ENCODE measurements at regions not wholly inside any gene's neighbourhood (a gene's known extent, or its start where the extent isn't known, plus 50 kb on each side); places are given as distances from the start of the nearest gene placed in this dataset.
A peak's percentile ranks its signal among the peaks of the same experiment; 100 is the strongest.

- DNase-seq: no peak
Measured at GRCh38 chr2:167489325-167489724, 601.0 kb downstream of the XIRP2 start.

GRCh38 chr2:167487728-167488127 is 599.4 kb downstream of the XIRP2 start:
- peak; percentile 57 to 75 for DNase-seq

GRCh38 chr2:167484875-167485274 is 596.6 kb downstream of the XIRP2 start:
- no peak for DNase-seq

- no peak for DNase-seq
Measured at GRCh38 chr2:167480986-167481309, 592.7 kb downstream of the XIRP2 start.

- DNase-seq: no peak
Measured at GRCh38 chr2:167480232-167480985, 592.1 kb downstream of the XIRP2 start.

GRCh38 chr2:167478196-167478595 is 589.9 kb downstream of the XIRP2 start:
- no peak for DNase-seq

- no peak for DNase-seq
Measured at GRCh38 chr2:167475791-167476190, 587.5 kb downstream of the XIRP2 start.

GRCh38 chr2:167471734-167472133 is 583.5 kb downstream of the XIRP2 start:
- no peak for DNase-seq

- DNase-seq: no peak
Measured at GRCh38 chr2:167471332-167471731, 583.1 kb downstream of the XIRP2 start.

- DNase-seq: no peak
Measured at GRCh38 chr2:167462379-167462778, 574.1 kb downstream of the XIRP2 start.

- no peak for DNase-seq
Measured at GRCh38 chr2:167454036-167454435, 565.8 kb downstream of the XIRP2 start.

- DNase-seq: no peak
Measured at GRCh38 chr2:167451496-167452289, 563.4 kb downstream of the XIRP2 start.

- DNase-seq: no peak
Measured at GRCh38 chr2:167450364-167450763, 562.1 kb downstream of the XIRP2 start.

- DNase-seq: no peak
Measured at GRCh38 chr2:167440382-167440781, 552.1 kb downstream of the XIRP2 start.

- DNase-seq: no peak
Measured at GRCh38 chr2:167438206-167438605, 549.9 kb downstream of the XIRP2 start.

- DNase-seq: no peak
Measured at GRCh38 chr2:167431949-167432348, 543.7 kb downstream of the XIRP2 start.

- DNase-seq: no peak
Measured at GRCh38 chr2:167430447-167430846, 542.2 kb downstream of the XIRP2 start.

- DNase-seq: no peak
Measured at GRCh38 chr2:167424803-167425755, 536.8 kb downstream of the XIRP2 start.

- DNase-seq: no peak
Measured at GRCh38 chr2:167424221-167424620, 535.9 kb downstream of the XIRP2 start.

- DNase-seq: no peak
Measured at GRCh38 chr2:167423731-167424130, 535.5 kb downstream of the XIRP2 start.

- no peak for DNase-seq
Measured at GRCh38 chr2:167420211-167420610, 531.9 kb downstream of the XIRP2 start.

- DNase-seq: no peak
Measured at GRCh38 chr2:167415068-167415467, 526.8 kb downstream of the XIRP2 start.

- DNase-seq: no peak
Measured at GRCh38 chr2:167411367-167411766, 523.1 kb downstream of the XIRP2 start.
